Muscle of leg (tissue), 3 donors: ENCODE measurements at regions not wholly inside any gene's neighbourhood (a gene's known extent, or its start where the extent isn't known, plus 50 kb on each side); places are given as distances from the start of the nearest gene placed in this dataset.
A peak's percentile ranks its signal among the peaks of the same experiment; 100 is the strongest.

ENCODE experiments used
- DNase-seq: peaks from one replicate; pipeline ENCODE4 v3.0.0; 2013
- H3K27ac ChIP-seq: one replicate; pipeline ENCODE4 v1.5.1; 2013; ENCODE audit warnings: mild to moderate bottlenecking, low read length, control low read depth
- H3K27me3 ChIP-seq: one replicate; pipeline ENCODE4 v1.6.1; 2013; ENCODE audit warnings: low read length; ENCODE audit not compliant: control insufficient read depth, insufficient read depth
- H3K36me3 ChIP-seq: one replicate; pipeline ENCODE4 v1.6.1; 2013; ENCODE audit warnings: low read length; ENCODE audit not compliant: control insufficient read depth, insufficient read depth
- H3K4me1 ChIP-seq: one replicate; pipeline ENCODE4 v1.6.1; 2013; ENCODE audit warnings: low read length; ENCODE audit not compliant: control insufficient read depth, insufficient read depth
- H3K4me3 ChIP-seq: one replicate; pipeline ENCODE4 v1.5.1; 2013; ENCODE audit warnings: low read length, control low read depth
- H3K9me3 ChIP-seq: replicated peaks from 2 replicates; pipeline ENCODE4 v1.6.1; 2013; ENCODE audit warnings: low read depth, low read length; ENCODE audit not compliant: control insufficient read depth
- WGBS: methylation state at CpG from one replicate; pipeline ENCODE4 v1.1.5; 2013; ENCODE audit warnings: missing lambda C conversion rate; ENCODE audit not compliant: insufficient coverage; 5-methylcytosine and 5-hydroxymethylcytosine counted together

GRCh38 chr9:28584542-28584941 is 1011.3 kb upstream of the C9orf72 start:
- WGBS, result no CpG with 5 or more reads among the region's 2 CpGs
- Histone ChIP-seq H3K4me1 (no peaks in the 10 kb centered on the region), H3K4me3 (no peak overlapping the region), H3K27me3 (no peaks in the 10 kb centered on the region), H3K9me3 (peaks cover 2% of the 10 kb centered on the region), H3K27ac (no peak overlapping the region), H3K36me3 (no peaks in the 10 kb centered on the region)
- no peak for DNase-seq

DNA sequence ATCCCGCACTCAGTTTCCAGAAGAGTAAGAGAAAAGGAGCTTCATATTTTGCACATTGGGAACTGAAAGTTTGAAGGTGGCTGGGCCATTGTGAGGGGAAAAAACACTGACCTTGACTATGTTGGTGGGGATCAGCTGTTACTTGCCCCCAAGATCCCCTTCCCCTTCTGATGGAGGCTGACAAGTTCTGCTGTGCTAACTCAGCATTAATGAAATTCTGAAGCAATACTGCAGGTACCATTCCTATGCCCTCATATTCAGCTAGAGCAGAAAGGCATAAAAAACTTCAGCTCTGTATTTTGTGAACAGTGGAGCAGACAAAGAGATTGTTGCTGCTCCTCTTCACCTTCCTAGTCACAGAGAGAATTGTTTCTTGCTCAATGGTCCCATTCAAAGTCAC is 1013.8 kb upstream of the C9orf72 start:
- H3K9me3 ChIP-seq, result peaks cover 4% of the 10 kb centered on the region
- WGBS, result no CpG with 5 or more reads among the region's 1 CpG
- no peak for DNase-seq
- no peak overlapping the region for H3K4me3 ChIP-seq
- H3K27ac ChIP-seq, result no peak overlapping the region
- no peaks in the 10 kb centered on the region for H3K27me3 ChIP-seq
- H3K4me1 ChIP-seq, result no peaks in the 10 kb centered on the region
- no peaks in the 10 kb centered on the region for H3K36me3 ChIP-seq

DNA sequence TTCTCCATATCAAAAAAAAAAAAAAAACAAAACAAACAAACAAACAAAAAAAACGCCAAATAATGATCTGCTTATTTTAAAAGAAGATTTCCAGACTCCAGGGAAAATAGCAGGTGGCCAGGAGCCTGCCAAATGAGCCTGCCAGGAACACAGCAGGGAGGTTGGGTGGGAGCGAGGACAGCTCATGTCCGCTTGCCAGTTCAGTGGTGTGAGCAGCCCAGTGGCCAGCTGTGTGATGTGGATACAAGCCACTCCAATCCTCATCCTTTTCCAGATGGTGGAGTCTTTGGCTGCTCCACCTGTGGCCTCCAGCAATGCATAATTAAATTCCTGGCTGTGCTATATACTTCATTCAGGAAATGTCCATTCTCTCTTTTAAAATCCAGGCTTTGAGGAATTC is 1025.1 kb upstream of the C9orf72 start:
- Histone ChIP-seq H3K9me3 (no peaks in the 10 kb centered on the region), H3K36me3 (no peaks in the 10 kb centered on the region), H3K27ac (no peak overlapping the region), H3K4me3 (no peak overlapping the region), H3K4me1 (peaks cover 7% of the 10 kb centered on the region), H3K27me3 (no peaks in the 10 kb centered on the region)
- WGBS, result 39% methylated on average over 2 of the region's 3 CpGs
- DNase-seq, result peak; percentile 79

- Histone ChIP-seq H3K4me1 (peaks cover 7% of the 10 kb centered on the region), H3K27me3 (no peaks in the 10 kb centered on the region), H3K36me3 (no peaks in the 10 kb centered on the region), H3K9me3 (no peaks in the 10 kb centered on the region), H3K27ac (no peak overlapping the region), H3K4me3 (no peak overlapping the region)
- no peak for DNase-seq
- no CpG with 5 or more reads among the region's 1 CpG for WGBS
Measured at GRCh38 chr9:28600226-28600625, 1026.9 kb upstream of the C9orf72 start.

DNA sequence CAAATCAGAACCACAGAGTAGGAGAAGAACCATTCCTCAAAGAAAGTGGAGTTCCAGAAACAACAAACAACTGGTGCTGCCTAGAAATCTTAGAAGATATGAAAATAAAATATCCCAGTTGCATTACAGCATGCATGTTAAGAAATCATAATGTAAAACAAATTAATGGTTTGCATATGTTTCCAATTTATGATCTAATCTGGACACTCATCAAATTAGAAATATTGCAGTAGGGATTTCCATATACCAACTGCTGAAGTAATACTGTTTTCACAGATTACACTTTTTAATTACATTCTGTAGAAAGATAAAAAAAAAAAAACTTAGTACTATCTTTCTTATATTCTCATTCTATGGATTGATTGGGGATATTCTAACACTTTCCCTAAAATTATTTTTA is 1034.6 kb upstream of the C9orf72 start:
- no peaks in the 10 kb centered on the region for H3K4me1 ChIP-seq
- no peak overlapping the region for H3K27ac ChIP-seq
- peak; percentile 43 for DNase-seq

GRCh38 chr9:28610339-28610738 is 1037.1 kb upstream of the C9orf72 start:
- WGBS, result no CpG with 5 or more reads among the region's 3 CpGs
- H3K36me3 ChIP-seq, result no peaks in the 10 kb centered on the region
- no peak for DNase-seq
- H3K4me3 ChIP-seq, result no peak overlapping the region
- H3K9me3 ChIP-seq, result no peaks in the 10 kb centered on the region
- H3K27me3 ChIP-seq, result no peaks in the 10 kb centered on the region
- H3K27ac ChIP-seq, result no peak overlapping the region
- no peaks in the 10 kb centered on the region for H3K4me1 ChIP-seq

More for the DNA sequence above, 1034.6 kb upstream of the C9orf72 start:
- Histone ChIP-seq H3K4me3 (no peak overlapping the region), H3K36me3 (no peaks in the 10 kb centered on the region), H3K9me3 (no peaks in the 10 kb centered on the region), H3K27me3 (no peaks in the 10 kb centered on the region)

- WGBS, result no CpG with 5 or more reads among the region's 1 CpG
- H3K9me3 ChIP-seq, result no peaks in the 10 kb centered on the region
- no peaks in the 10 kb centered on the region for H3K27me3 ChIP-seq
- DNase-seq, result no peak
- no peaks in the 10 kb centered on the region for H3K36me3 ChIP-seq
- no peaks in the 10 kb centered on the region for H3K4me1 ChIP-seq
- H3K27ac ChIP-seq, result no peak overlapping the region
- no peak overlapping the region for H3K4me3 ChIP-seq
Measured at GRCh38 chr9:28616310-28616709, 1043.0 kb upstream of the C9orf72 start.

GRCh38 chr9:28620011-28620410 is 1046.7 kb upstream of the C9orf72 start:
- Histone ChIP-seq H3K4me3 (no peak overlapping the region), H3K36me3 (no peaks in the 10 kb centered on the region), H3K27me3 (no peaks in the 10 kb centered on the region), H3K9me3 (no peaks in the 10 kb centered on the region), H3K4me1 (no peaks in the 10 kb centered on the region), H3K27ac (no peak overlapping the region)
- WGBS, result no CpG with 5 or more reads among the region's 1 CpG
- DNase-seq, result no peak

DNA sequence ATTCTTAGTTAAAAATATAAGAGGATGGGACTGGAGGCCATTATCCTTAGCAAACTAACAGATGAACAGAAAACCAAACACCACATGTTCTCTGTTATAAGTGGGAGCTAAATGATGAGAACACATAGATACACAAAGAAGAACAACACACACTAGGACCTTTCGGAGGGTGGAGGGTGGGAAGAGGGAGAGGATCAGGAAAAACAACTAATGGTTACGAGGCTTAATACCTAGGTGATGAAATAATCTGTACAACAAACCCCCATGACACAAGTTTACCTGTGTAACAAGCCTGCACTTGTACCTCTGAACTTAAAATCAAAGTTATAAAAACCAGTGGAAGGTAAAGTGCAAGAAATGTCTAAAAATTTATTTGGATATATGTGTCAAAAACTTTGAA is 1047.4 kb upstream of the C9orf72 start:
- no peaks in the 10 kb centered on the region for H3K9me3 ChIP-seq
- no CpG with 5 or more reads among the region's 2 CpGs for WGBS
- H3K4me3 ChIP-seq, result no peak overlapping the region
- no peak for DNase-seq
- no peak overlapping the region for H3K27ac ChIP-seq
- no peaks in the 10 kb centered on the region for H3K27me3 ChIP-seq
- H3K4me1 ChIP-seq, result no peaks in the 10 kb centered on the region
- H3K36me3 ChIP-seq, result no peaks in the 10 kb centered on the region

DNA sequence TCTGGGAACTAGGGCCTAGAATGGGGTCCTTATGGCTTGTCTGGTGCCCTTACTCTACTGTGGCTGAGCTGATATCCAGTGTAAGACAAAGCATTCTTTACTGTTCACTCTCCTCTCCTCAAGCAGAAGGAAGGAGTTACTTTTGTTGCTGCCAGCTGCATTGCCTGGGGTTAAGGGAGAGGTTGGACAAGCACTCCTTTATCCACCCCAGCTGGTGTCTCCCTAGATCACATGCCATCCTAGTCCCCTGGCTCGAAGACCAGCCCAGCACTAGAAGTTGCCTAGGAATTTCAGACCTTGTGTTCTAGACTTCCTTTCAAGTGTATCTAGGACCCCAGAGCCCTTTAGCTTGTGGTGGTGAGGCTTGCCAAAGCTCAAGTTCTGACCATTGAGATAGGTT is 1051.5 kb upstream of the C9orf72 start:
- Histone ChIP-seq H3K36me3 (no peaks in the 10 kb centered on the region), H3K4me3 (no peak overlapping the region), H3K9me3 (no peaks in the 10 kb centered on the region), H3K4me1 (no peaks in the 10 kb centered on the region), H3K27ac (no peak overlapping the region), H3K27me3 (no peaks in the 10 kb centered on the region)
- DNase-seq, result no peak
- WGBS, result no CpG with 5 or more reads among the region's 1 CpG

DNA sequence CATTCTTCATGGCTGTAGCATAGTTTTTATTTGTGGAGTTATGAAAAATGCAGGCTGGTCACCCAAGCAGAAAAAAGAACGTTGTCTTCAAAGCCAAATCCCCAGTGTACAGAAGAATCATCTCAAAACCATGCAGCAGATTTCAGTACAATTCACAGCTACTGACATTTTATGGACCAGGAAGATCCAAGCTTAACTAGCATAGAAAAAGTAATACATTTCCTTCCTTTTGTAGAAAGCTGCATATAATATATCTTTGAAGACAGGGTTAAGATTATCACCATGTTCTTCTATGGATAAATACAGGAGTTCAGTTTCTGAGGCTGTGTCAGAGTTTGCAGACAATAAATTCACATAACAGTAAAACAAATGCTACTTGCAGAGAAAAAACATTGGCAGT is 1054.8 kb upstream of the C9orf72 start:
- no peak for DNase-seq
- no peaks in the 10 kb centered on the region for H3K27me3 ChIP-seq
- WGBS, result no CpG with 5 or more reads among the region's 1 CpG
- H3K27ac ChIP-seq, result no peak overlapping the region
- no peak overlapping the region for H3K4me3 ChIP-seq
- H3K9me3 ChIP-seq, result no peaks in the 10 kb centered on the region
- no peaks in the 10 kb centered on the region for H3K4me1 ChIP-seq
- no peaks in the 10 kb centered on the region for H3K36me3 ChIP-seq
